SW 1271 (cell line): ENCODE measurements at regions not wholly inside any gene's neighbourhood (a gene's known extent, or its start where the extent isn't known, plus 50 kb on each side); places are given as distances from the start of the nearest gene placed in this dataset.

Experiments used
- DNase-seq, 2 experiments: peaks; one replicate each; lab custom pipeline; 2025; lab: John Stamatoyannopoulos, UW

DNA sequence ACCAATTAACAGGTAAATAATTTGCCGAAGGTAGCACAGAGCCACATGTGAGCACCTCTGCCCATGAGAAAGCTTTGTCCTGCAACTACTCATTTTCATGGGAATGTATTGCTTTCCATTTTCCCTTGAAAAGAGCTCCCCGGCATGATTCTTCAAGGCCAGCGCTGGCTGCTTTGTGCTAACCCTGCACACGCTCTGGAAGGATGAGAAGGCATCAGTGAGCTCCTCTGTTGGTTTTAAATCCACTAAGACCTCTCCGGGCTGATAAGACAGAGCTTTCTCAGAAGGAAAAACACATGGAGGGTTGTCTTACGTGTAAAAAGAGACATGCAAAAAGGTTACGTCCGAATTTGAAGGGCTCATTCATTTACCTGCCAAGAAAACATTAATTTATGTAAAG, 553.9 kb upstream of the MKI67 start:
- no peak for DNase-seq

DNA sequence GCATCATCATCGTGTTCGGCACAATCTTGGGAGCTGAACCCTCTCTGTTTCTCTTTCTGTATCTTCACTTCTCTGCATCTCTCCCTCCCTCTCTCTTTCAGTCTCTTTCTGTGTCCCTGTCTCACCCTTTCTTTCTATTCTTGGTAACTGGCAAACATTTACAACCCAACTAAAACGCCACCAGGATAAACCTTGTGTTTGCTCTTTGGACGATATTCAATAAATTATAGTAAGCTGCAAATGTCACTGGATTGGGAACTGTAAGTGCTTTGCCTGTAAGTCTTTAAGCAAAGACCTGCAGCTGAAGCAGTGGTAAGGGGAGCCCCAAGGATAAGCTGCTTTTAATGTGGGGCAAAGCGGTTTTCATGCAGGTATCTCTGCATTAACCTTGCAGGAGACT, 558.0 kb upstream of the MKI67 start:
- no peak for DNase-seq

DNA sequence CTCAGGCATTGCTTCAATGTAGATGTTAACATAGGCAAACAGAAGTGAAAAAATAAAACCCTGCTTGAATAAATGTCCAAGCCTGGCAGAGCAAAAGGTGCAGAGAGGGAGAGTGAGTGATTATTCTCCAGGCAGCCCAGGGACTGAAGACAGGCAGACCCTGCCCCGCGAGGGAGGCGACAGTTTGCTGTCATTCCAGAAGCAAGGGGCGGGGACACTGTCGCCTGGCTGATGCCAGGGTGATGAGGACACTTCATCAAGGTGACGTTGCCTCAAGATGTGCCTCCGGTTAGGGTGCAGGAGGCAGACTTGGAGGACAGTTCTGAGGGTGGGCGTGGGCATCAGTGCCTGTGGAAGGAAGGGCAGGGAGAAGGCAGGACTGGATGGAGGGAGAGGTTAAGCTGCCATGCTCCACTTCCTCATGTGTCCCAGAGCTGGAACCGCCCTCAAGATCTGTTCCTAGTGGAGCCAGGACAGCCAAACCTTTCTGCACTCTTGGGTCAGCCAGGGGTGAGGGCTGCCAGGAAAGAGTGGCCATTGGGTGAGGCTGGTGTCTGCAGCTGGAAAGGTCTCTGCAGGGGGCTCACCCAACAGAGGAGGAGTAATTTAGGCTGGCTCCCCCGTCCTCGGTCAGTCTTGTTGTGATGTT, 560.5 kb upstream of the MKI67 start:
- no peak for DNase-seq

DNA sequence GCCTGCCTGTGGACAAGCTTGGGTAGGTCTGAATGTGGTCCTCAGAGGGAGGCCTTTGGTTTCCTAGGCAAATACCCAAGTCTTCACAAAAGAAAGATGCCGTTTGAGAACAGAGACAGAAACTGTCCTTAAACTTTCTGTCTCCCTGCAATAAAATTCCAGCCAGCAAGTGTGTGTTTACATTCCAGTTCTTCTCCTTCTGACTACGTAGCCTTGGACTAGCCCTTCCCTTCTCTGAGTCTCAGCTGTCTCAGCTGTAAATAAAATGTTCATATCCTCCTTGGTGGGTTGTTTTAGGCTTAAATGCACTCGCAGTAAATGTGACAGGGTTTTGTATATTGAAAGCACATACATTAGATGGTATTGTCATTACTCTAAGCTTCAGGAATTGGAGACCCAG, 561.2 kb upstream of the MKI67 start:
- no peak for DNase-seq

DNA sequence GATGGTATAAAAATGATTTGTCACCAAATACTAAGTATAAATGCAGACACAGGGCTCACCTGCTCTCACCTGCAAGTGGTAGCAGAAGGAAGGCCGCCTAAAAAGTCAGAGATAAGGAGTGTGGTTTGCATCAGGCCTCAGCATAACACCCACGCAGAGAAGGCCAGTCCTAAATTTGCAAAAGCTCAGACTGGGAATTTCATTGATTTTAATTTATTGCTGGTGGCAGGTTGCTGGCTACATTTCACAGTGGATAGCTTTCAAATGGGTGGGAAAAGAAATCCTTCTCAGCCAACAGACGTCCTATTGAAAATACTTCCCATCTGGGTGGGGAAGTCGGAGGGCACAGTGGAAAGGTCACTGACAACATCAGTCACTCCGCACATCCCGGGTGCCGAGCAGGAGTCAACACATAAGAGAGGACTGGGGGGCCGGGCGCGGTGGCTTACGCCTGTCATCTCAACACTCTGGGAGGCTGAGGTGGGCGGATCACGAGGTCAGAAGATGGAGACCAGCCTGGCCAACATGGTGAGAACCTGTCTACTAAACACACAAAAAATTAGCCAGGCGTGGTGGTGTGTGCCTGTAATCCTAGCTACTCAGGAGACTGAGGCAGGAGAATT, 561.8 kb upstream of the MKI67 start:
- DNase-seq = no peak

DNA sequence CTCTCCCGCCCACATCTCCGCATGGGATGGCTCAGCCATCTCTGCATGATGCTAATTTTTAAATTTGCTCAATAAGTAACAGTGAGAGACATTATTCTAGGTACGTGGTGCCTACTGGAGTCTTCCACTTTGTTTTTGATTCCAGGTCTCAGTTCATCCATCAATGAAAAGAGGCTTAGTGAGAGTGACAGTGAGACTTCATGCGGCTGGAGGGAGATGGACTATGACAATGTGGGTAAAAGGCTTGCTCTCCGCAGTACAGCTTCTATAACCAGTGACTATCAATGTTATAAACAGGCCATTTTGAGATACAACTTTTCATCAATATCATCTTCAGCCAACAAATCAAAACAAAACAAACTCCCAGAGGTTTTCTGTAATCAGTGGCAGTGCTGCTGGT, 563.4 kb upstream of the MKI67 start:
- DNase-seq = no peak

DNA sequence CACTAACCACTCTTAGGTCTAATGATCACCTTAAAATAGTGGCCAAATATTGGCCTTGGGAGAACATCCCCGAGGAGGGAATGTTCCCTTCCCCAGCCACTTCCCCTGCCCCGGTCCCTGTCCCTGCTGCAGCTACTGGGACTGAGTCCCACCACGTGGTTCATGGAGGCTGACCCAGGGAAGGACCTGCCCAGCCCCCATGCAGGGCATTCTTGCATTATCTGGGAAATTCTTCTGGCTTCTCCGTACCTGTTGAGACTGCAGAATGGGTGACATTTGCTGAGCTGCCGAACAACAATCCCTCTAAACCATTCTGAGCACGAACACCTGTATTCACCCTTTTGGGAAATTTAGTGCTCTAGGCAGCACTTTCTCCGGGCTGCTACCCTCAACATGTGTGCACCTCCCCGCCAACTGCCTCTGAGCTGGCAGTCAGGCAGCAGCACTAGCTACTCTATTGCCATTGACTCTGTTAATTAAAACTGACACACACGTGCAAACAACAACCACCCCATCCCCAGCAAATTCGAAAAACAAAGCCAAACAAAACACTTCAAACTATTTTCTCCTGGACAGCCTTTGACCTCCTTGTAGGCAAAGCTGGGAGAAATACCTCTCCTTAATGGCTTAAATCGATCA, 567.4 kb upstream of the MKI67 start:
- no peak for DNase-seq

DNA sequence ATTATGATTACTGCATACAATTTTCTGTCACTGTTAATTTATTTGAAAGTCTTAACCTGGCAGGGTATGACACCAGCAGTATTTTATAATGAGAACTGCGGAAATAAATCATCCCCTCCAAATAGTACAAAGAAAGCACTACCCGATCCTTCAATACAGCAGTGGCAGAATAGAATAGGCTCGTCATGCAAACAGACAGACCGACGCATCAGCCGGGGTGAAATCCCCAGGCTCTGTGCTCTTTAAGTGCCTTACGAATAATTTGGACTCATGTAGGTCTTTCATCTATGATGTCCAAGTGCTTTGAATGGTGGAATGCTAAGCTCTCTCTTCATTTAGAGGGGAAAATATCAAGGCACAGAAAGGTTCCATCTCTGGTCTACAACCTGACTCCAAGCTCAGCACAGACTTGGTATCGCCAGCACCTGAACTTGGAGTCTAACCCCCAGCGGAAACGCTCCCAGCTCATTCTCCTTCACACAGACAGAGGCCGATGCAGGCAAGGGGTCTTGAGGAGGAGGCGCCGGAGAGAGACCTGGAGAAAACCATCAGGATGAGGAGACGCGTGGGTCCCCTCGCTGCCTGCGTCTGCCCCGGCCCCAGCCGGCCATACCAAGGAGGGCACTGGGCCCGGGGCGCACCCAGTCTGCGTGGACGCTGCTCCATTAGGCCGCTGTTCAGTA, 568.1 kb upstream of the MKI67 start:
- DNase-seq = no peak

DNA sequence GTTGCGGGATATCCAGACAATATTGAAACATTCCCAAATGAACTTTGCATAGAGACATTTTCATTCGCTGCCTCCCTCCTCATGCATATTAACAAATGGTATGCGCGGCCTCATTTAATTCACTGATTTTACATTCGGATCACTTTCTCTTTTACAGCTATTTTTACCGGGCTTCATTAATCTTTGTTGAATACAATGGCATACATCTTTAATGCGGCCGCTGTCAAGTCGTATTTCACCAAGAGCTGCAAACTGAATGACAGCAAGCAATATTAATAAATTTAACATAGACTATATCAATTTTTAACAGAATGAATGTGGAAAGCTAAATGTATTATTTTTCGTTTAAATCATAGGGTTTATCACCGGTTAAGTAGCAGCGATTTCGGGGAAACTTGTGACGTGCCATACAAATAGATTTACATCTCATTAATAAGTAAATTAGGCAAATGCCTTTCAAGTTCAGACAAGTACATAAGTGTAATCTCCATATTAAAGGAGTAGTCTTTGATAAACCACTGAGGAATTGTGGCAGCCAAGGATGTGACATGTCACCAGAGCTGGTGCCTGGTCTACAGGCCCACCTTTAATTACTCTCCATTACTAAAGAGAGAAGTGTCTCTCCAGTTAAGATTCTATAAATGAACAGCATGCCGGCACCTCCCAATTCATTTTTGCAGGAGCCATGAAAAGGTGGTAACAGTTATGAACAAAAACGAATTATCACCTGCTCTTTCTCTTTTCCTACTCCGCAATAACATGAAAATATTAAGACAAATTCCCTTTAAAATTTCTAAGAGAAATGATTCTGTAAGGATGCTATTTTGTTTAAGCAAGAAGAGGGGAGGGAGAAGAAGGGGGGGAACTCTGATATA, 568.9 kb upstream of the MKI67 start:
- DNase-seq = no peak

DNA sequence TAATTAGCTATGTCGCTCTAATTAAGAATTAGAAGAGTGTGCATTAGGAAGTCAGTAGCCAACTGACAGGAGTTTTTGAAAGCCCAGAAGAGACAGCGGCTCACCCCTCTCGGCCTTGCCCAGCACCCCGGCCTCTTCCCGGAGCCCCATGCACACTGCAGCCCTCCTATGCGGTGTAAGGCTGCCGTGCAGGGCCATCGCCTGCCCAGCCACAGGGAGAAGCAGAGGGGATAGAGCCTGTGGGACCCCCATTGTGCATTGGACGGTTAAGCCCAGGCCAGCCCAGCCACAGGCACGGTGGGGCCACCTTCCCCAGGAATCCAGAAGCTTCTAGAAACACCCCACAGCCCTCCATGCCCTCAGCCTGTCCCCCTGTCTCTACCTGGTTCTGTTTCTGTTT, 569.7 kb upstream of the MKI67 start:
- no peak for DNase-seq

DNA sequence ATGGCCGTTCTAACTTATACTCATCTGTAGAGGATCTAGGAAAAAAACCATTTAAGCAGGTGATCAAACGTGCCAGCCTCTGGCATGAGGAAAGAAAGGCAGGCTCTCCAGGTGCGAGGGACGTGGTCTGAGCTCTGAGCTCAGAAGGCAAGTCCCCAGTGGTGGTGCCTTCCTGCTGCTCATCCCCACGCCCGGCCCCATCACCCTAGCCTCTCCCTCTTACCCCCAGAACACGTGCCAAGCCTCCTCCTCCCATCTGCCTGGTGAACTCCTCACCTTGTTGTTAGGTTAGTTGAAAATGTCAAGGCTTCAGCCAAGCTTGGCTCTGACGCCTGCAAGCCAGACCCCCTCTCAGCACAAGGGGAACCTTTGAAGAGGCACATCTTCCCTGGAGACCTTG, 571.2 kb upstream of the MKI67 start:
- no peak for DNase-seq

DNA sequence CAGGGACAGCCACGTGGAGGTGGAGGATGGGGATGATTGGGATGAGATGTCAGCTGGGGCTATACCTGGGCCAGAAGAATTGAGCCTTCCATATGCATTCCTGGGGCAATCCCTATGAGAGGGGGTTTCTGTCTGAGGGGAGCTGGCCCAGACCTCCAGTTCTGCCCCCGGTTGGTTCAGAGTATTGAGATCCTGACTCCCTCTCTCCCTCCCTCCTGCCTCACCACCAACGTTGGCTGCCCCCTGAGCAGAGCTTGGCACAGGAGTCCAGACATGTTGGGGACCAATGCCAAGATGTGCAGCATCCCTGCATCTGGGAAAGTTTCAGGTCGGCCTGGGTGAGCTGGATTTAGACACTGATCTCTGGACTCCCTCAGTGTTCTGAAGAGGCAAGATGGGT, 575.2 kb upstream of the MKI67 start:
- no peak for DNase-seq

DNA sequence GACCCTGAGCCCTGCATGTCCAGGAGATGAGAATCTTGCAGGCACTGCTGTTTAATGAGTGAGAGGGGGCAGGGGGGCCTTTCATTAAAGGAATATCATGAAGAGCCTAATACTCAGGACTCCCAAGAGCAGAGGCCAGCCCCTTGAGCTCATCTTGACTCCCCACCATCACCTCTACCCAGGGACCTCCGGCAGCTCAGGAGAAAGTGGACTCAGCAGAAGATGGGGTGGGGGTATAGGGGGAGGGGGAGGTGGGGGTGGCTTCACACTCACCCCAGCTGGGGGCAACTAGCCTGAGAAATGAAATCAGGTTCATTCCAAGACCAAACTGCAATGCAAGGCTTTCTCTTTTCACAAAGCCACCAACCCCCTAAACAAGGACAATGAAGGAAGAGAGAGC, 575.6 kb upstream of the MKI67 start:
- DNase-seq = no peak

DNA sequence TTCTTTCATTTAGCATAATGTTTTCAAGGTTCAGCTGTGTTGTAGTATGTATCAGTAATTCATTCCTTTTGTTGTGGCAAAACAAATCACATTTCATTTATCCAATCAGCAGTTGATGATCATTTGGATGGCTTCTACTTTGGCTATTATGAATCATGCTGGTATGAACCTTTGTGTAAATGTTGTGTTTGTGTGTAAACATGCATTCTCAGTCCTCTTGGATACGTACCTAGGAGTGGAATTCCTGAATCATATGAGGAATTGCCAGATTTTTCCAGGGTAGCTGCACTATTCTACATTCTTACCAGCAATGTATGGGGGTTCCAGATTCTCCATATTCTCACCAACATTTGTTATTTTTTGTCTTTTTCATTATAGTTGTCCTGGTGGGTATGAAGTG, 578.5 kb upstream of the MKI67 start:
- DNase-seq = no peak

DNA sequence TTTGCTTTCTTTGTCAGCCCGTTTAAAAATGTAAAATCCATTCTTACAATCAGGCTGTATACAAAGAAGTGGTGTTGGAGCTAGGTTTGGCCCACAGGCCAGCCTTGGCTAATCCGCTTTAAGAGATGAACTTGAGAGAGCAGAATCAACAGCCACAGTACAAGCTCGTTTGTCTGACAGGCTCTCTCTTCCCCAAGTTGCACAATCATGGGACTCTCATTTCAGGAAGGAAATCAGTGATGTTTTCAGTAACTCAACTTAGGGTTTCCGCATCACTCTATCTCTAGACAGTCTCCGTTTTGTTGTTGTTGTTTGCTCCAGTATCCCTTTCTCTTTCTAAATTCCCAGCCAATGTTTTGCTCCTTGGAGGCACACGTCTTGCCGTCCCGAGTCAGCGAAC, 582.0 kb upstream of the MKI67 start:
- DNase-seq = no peak

DNA sequence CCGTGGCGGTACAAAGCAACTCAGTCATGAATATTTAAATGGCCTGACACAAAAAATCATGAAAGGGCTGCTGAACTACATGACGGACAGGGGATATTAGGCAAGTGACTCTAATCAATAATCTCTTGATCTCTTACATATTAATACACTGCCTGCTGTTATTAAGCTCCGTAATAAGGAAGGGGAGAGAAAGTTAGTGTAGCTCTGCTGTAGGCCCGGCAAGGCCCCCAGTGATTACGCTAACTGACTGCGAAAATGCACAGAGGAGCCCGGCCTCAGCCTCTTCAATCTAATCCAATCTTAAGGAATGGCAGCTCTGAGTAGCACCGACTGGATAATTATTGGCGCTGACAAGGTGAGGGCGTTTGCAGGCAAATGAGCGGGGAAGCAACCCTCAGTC, 583.5 kb upstream of the MKI67 start:
- DNase-seq = no peak

DNA sequence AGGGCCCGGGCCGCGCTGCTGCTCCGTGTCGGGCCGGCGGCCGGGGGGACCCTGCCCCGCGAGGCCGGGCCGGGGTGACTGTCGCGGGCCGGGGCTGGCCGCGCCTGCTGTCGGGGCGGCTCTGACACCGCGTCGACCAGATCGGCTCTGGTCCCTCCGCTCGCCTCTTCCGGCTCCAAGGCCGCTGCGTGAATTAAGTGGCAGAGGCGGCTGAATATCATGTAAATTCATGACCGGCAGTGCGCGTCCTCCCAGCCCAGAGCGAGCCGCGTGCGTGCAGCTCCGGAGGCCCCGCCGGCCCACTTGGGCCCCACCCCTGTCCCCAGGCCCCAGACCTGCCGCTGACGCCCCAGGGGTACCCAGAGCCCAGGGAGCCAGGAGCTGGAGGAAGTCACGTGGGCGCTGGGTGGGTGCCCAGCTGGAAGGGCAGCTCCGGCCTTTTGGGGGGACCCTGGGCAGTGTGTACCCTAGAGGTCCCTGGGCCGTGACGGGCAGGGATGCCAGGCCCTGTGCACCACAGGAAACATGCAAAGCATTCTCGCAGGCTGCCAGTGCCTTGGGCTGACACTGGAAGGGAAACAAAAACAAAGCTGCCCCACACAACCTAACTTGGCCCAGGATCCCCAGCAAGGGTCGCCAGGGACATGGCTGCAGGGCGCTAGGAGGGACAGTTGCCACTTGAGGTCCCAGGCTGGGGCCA, 584.0 kb upstream of the MKI67 start:
- DNase-seq = no peak

DNA sequence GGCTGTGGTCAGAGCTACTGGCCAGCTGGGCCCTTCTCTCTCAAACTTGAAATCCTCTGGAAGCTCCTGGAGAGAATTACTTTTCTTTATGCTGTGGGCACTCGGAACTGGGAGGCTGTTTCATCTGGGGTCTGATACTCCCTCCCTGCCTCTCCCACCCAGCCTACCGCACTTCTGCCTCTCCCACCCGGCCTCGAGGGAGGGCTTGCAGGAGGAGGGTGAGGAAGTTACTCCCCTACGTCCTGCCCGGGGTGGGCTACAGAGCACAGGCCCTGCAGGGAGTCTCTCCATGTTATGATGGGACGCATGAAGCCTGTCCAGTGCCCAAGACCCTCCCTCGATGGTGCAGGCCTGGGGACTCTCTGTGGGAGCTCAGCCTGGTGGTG, 584.6 kb upstream of the MKI67 start:
- DNase-seq = no peak

DNA sequence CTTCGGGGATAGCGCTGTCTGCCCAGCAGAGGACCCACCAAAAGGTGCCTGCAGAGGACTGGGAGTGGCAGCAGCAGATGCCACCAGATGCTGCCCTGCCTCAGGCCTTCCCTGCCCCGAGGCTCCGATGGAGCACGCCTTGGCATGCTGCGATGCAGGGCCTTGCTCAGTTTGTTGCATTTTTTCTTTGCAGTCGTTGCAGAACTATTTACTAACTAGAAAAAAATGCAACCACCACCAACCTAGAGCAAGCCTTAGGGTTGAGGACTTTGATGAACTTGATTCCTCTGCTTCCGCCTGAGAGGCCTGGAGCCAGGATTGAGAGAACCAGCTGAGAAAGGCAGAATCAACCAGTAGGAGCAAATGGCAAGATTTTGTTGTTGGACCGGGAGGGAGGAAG, 585.6 kb upstream of the MKI67 start:
- no peak for DNase-seq

DNA sequence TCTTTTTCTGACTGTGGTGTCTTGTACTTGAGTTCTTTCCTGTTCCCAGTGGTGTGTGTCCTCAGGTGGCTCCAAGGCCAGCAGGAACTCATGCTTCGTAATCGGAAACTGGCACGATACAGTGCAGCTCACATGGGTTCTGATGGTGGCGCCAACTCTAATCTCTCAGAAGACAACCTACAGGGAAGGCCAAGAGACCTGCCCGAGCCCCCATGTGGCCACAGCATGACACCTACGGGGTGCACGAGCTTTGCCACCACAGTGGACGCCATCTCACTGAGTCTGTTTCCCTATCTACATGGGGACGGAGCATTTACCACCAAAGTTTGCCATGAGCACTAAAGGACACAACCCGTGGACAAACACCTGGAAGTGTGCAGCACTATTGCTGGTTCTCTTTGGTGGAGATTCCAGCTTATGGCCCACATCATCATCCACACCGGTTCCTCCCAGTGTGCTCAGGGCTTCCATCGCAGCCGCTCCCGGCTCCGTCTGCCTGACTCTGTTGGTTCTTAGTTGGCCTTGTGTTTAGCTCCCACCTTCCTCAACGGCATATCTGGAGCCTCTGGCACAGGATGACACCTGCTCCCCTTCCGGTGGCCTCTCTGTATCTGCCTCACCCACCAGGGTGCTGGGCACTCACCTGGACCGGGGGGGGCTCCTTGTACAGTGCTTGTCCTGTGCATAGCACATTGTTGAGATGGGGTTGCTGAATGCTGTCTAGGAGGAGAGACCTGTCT, 586.6 kb upstream of the MKI67 start:
- DNase-seq = no peak

DNA sequence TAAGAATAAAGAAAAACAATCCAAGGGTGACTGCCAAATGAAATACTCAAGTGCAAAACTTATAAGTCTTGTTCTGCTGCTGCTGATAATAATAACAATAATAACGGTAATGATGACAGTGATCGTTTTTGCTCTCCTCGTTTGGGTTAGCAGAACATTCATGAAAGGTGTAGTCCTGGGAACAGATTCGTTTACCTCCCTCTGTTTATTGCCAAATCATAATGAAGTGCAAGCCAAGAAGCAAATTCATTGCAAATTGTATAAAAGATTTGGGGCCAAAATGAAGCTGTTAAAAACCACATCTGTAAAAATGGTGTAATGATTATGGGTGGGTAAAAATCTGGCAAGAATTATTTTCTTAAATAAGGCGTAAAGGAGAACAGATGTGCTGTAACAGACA, 587.2 kb upstream of the MKI67 start:
- DNase-seq = no peak
